ENCODE measurements at regions not wholly inside any gene's neighbourhood (a gene's known extent, or its start where the extent isn't known, plus 50 kb on each side); places are given as distances from the start of the nearest gene placed in this dataset.

- TF ChIP-seq CTCF (IDR thresholded peaks at IDR 0.05; ENCODE audit: poor library complexity, severe bottlenecking) (no peak), EP300 (conservative IDR thresholded peaks at IDR 0.05; ENCODE audit: poor library complexity, severe bottlenecking) (no peak), SMC3 (conservative IDR thresholded peaks at IDR 0.05; ENCODE audit: poor library complexity) (no peak), POLR2AphosphoS5 (IDR thresholded peaks at IDR 0.05) (no peak), REST (IDR thresholded peaks at IDR 0.05; ENCODE audit: borderline replicate concordance) (no peak)
Measured at GRCh38 chr4:130178106-130178505, 1082.2 kb downstream of the C4orf33 start.

All from neural cell (in vitro differentiated cells).